H9 (cell line): ENCODE measurements at regions not wholly inside any gene's neighbourhood (a gene's known extent, or its start where the extent isn't known, plus 50 kb on each side); places are given as distances from the start of the nearest gene placed in this dataset.

Experiments
- DNase-seq: peaks from one replicate; pipeline ENCODE4 v3.0.0-alpha.2; 2017
- H2AFZ ChIP-seq: one replicate; pipeline ENCODE4 v1.6.1; 2013; ENCODE audit warnings: mild to moderate bottlenecking, low read length, control low read depth, moderate library complexity
- H2AK5ac ChIP-seq: 2 replicates; pipeline ENCODE4 v1.6.1; 2013; ENCODE audit warnings: low read length, control low read depth, mixed read lengths; ENCODE audit not compliant: insufficient read length
- H2BK120ac ChIP-seq: one replicate; pipeline ENCODE4 v1.6.1; 2013; ENCODE audit warnings: low read depth, mild to moderate bottlenecking, low read length, control low read depth, inconsistent platforms; ENCODE audit not compliant: poor library complexity, severe bottlenecking
- H2BK12ac ChIP-seq: 2 replicates; pipeline ENCODE4 v1.6.1; 2013; ENCODE audit warnings: low read length, control low read depth, mixed read lengths, low read depth; ENCODE audit not compliant: insufficient read length
- H2BK15ac ChIP-seq: 2 replicates; pipeline ENCODE4 v1.6.1; 2013; ENCODE audit warnings: low read depth, low read length, control low read depth
- H2BK20ac ChIP-seq: one replicate; pipeline ENCODE4 v1.6.1; 2013; ENCODE audit warnings: low read depth, mild to moderate bottlenecking, low read length, control low read depth, inconsistent platforms; ENCODE audit not compliant: poor library complexity, severe bottlenecking
- H2BK5ac ChIP-seq: 2 replicates; pipeline ENCODE4 v1.6.1; 2013; ENCODE audit warnings: low read length, control low read depth, mixed read lengths; ENCODE audit not compliant: insufficient read length
- H3K14ac ChIP-seq: 2 replicates; pipeline ENCODE4 v1.6.1; 2013; ENCODE audit warnings: low read length, control low read depth; ENCODE audit not compliant: insufficient read depth
- H3K18ac ChIP-seq: 2 replicates; pipeline ENCODE4 v1.6.1; 2013; ENCODE audit warnings: low read depth, mild to moderate bottlenecking, mixed read lengths, low read length, control low read depth; ENCODE audit not compliant: insufficient read length
- H3K23ac ChIP-seq: 2 replicates; pipeline ENCODE4 v1.6.1; 2013; ENCODE audit warnings: low read length, control low read depth, mixed read lengths, low read depth; ENCODE audit not compliant: insufficient read length
- H3K23me2 ChIP-seq: 2 replicates; pipeline ENCODE4 v1.6.1; 2013; ENCODE audit warnings: low read depth, mild to moderate bottlenecking, mixed read lengths, low read length, control low read depth; ENCODE audit not compliant: insufficient read length, poor library complexity, severe bottlenecking
- H3K27ac ChIP-seq: 2 replicates; pipeline ENCODE4 v1.5.1; 2013; ENCODE audit warnings: low read length, control low read depth, mixed read lengths, low read depth; ENCODE audit not compliant: insufficient read length
- H3K27me3 ChIP-seq: 2 replicates; pipeline ENCODE4 v1.6.1; 2013; ENCODE audit warnings: low read length, control low read depth, inconsistent platforms; ENCODE audit not compliant: insufficient read depth
- H3K4ac ChIP-seq: 2 replicates; pipeline ENCODE4 v1.6.1; 2013; ENCODE audit warnings: low read depth, mild to moderate bottlenecking, control low read depth, inconsistent platforms, low read length, moderate library complexity
- H3K4me1 ChIP-seq: 2 replicates; pipeline ENCODE4 v1.6.1; 2013; ENCODE audit warnings: low read length, control low read depth, inconsistent platforms; ENCODE audit not compliant: insufficient read depth
- H3K4me2 ChIP-seq: 2 replicates; pipeline ENCODE4 v1.6.1; 2013; ENCODE audit warnings: low read length, control low read depth, mixed read lengths; ENCODE audit not compliant: insufficient read length, insufficient read depth
- H3K56ac ChIP-seq: 2 replicates; pipeline ENCODE4 v1.6.1; 2013; ENCODE audit warnings: low read depth, mild to moderate bottlenecking, mixed read lengths, low read length, control low read depth; ENCODE audit not compliant: insufficient read length
- H3K79me1 ChIP-seq: 2 replicates; pipeline ENCODE4 v1.6.1; 2013; ENCODE audit warnings: low read depth, mild to moderate bottlenecking, moderate library complexity, low read length, control low read depth, inconsistent platforms; ENCODE audit not compliant: insufficient read depth, poor library complexity, severe bottlenecking
- H3K79me2 ChIP-seq: 2 replicates; pipeline ENCODE4 v1.6.1; 2013; ENCODE audit warnings: low read length, control low read depth, inconsistent platforms; ENCODE audit not compliant: insufficient read depth
- H3K9ac ChIP-seq: 2 replicates; pipeline ENCODE4 v1.6.1; 2013; ENCODE audit warnings: low read length, control low read depth, mixed read lengths; ENCODE audit not compliant: insufficient read length; ENCODE audit errors: extremely low read depth
- H3K9me3 ChIP-seq: one replicate; pipeline ENCODE4 v1.6.1; 2013; ENCODE audit warnings: low read depth, low read length, inconsistent platforms; ENCODE audit not compliant: control insufficient read depth
- H3T11ph ChIP-seq: one replicate; pipeline ENCODE4 v1.6.1; 2013; ENCODE audit warnings: mild to moderate bottlenecking, low read length, control low read depth, inconsistent platforms
- H4K20me1 ChIP-seq: one replicate; pipeline ENCODE4 v1.6.1; 2013; ENCODE audit not compliant: control insufficient read depth, insufficient read length, insufficient read depth
- H4K5ac ChIP-seq: 2 replicates; pipeline ENCODE4 v1.6.1; 2013; ENCODE audit warnings: low read depth, mild to moderate bottlenecking, mixed read lengths, low read length, control low read depth; ENCODE audit not compliant: insufficient read length
- H4K8ac ChIP-seq: replicated peaks from 2 replicates; pipeline ENCODE4 v1.6.1; 2013; ENCODE audit warnings: low read length, control low read depth, mixed read lengths, low read depth; ENCODE audit not compliant: insufficient read length
- H4K91ac ChIP-seq: 2 replicates; pipeline ENCODE4 v1.6.1; 2013; ENCODE audit warnings: low read depth, mild to moderate bottlenecking, moderate library complexity, mixed read lengths, low read length, control low read depth; ENCODE audit not compliant: insufficient read length
- H3K27ac Mint-ChIP-seq, 3 experiments: 2 replicates in 2 of 3; 3 replicates in 1 of 3; pipeline ENCODE4 v1.8.0; 2020 to 2021; ENCODE audit warnings: mixed read lengths in 3 of 3, mild to moderate bottlenecking in 1 of 3, moderate library complexity in 1 of 3
- H3K27me3 Mint-ChIP-seq: 2 replicates; pipeline ENCODE4 v1.8.0; 2021; ENCODE audit warnings: low read depth, mild to moderate bottlenecking, moderate library complexity, mixed read lengths
- H3K36me3 Mint-ChIP-seq, 3 experiments: 2 replicates in 2 of 3; 3 replicates in 1 of 3; pipeline ENCODE4 v1.8.0; 2020 to 2021; ENCODE audit warnings: low read depth in 3 of 3, mixed read lengths in 3 of 3; ENCODE audit not compliant: insufficient read depth in 1 of 3
- H3K4me1 Mint-ChIP-seq, 2 experiments: 2 replicates each; pipeline ENCODE4 v1.8.0; 2020; ENCODE audit warnings: mixed read lengths in 2 of 2
- H3K4me3 Mint-ChIP-seq, 2 experiments: 2 replicates in 1 of 2; 3 replicates in 1 of 2; pipeline ENCODE4 v1.8.0; 2020 to 2021; ENCODE audit warnings: mild to moderate bottlenecking in 2 of 2, mixed read lengths in 2 of 2, moderate library complexity in 1 of 2
- H3K9me3 Mint-ChIP-seq, 2 experiments: 2 replicates in 1 of 2; 3 replicates in 1 of 2; pipeline ENCODE4 v1.8.0; 2020; ENCODE audit warnings: mild to moderate bottlenecking in 2 of 2, mixed read lengths in 2 of 2, moderate library complexity in 1 of 2
- WGBS: extraction: QIAGEN DNeasy Blood & Tissue Kit; methylation state at CpG from one replicate; pipeline ENCODE4 v1.1.7; 2013; ENCODE audit warnings: missing lambda C conversion rate, low lambda C conversion rate, mixed read lengths; ENCODE audit not compliant: insufficient read length; ENCODE audit errors: extremely low coverage; 5-methylcytosine and 5-hydroxymethylcytosine counted together
- TF ChIP-seq, protein P1 (sequence below): fragments of 200-600 bp; sonication (generic); conservative IDR thresholded peaks from 3 replicates; pipeline ENCODE4 v1.8.0; 2021; ENCODE audit warnings: antibody characterized with exemption, mild to moderate bottlenecking

DNA sequence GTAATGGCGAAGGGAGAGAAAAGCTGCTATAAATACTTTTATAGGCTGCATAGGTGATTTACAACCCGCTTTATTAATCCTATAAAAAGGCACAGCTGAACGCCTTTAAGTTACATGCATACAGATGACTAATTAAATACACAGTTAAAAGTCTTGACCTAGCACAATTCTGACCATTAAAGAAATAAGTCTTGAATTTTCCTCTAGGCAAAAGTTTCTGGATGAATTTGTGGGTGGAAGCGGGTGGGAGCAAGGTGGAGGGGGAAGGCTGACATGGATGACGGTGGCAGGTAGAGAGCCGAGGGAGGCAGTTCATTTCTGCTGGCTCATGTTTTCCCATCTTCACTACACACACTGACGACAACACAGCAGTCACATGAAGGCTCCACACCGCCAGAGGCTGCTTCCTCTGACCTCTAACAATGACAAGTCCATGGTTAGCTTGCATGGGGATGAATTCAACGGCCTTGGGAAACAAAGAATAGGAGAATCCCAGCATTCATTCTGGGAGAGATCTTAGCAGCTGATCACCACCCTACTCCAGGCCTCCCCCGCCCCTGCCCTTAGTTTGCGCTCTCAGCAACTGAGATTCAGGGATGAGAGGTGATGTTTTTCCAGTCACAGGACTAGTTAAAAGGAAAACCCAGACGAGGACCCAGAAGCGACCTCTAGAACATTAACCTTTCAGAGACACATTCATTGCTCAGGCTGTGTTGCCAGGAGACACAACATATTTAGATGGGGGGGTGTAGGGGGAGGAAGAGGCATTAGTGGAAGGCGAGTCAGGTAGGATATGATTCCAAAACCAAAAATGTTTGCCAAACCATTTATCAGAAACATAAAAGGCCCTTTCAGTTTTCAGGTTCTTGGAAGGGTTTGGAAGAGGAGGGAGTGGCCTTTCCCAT lies 329.3 kb downstream of the PIK3R1 start:
- Mint-ChIP-seq H3K27me3 (peaks cover 1% of the 10 kb centered on the region), H3K4me1 (peaks cover 22 to 23% of the 10 kb centered on the region in 2 experiments), H3K4me3 (no peak overlapping the region), H3K27ac (no peak overlapping the region), H3K9me3 (no peaks in the 10 kb centered on the region), H3K36me3 (no peaks in the 10 kb centered on the region)
- Histone ChIP-seq H2BK12ac (no peak overlapping the region), H3K18ac (no peak overlapping the region), H3K4ac (no peak overlapping the region), H2AFZ (no peak overlapping the region), H4K8ac (no peak overlapping the region), H3K79me1 (no peaks in the 10 kb centered on the region), H3K4me2 (no peak overlapping the region), H3K56ac (no peak overlapping the region), H2BK20ac (no peak overlapping the region), H4K91ac (no peak overlapping the region), H3K23ac (no peak overlapping the region), H2BK15ac (no peak overlapping the region), H3K9ac (no peak overlapping the region), H3T11ph (no peak overlapping the region), H3K14ac (no peak overlapping the region), H3K27ac (no peak overlapping the region), H3K23me2 (no peaks in the 10 kb centered on the region), H2BK5ac (no peak overlapping the region), H3K4me1 (no peaks in the 10 kb centered on the region), H3K79me2 (no peaks in the 10 kb centered on the region), H2AK5ac (no peak overlapping the region), H2BK120ac (no peak overlapping the region), H3K27me3 (no peaks in the 10 kb centered on the region), H4K20me1 (no peaks in the 10 kb centered on the region), H3K9me3 (no peaks in the 10 kb centered on the region), H4K5ac (no peak overlapping the region)
- no peak for DNase-seq
- TF ChIP-seq, protein P1, sequence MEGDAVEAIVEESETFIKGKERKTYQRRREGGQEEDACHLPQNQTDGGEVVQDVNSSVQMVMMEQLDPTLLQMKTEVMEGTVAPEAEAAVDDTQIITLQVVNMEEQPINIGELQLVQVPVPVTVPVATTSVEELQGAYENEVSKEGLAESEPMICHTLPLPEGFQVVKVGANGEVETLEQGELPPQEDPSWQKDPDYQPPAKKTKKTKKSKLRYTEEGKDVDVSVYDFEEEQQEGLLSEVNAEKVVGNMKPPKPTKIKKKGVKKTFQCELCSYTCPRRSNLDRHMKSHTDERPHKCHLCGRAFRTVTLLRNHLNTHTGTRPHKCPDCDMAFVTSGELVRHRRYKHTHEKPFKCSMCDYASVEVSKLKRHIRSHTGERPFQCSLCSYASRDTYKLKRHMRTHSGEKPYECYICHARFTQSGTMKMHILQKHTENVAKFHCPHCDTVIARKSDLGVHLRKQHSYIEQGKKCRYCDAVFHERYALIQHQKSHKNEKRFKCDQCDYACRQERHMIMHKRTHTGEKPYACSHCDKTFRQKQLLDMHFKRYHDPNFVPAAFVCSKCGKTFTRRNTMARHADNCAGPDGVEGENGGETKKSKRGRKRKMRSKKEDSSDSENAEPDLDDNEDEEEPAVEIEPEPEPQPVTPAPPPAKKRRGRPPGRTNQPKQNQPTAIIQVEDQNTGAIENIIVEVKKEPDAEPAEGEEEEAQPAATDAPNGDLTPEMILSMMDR: no peak
- no CpG with 5 or more reads among the region's 14 CpGs for WGBS
